ENCODE measurements at regions not wholly inside any gene's neighbourhood (a gene's known extent, or its start where the extent isn't known, plus 50 kb on each side); places are given as distances from the start of the nearest gene placed in this dataset.

DNA sequence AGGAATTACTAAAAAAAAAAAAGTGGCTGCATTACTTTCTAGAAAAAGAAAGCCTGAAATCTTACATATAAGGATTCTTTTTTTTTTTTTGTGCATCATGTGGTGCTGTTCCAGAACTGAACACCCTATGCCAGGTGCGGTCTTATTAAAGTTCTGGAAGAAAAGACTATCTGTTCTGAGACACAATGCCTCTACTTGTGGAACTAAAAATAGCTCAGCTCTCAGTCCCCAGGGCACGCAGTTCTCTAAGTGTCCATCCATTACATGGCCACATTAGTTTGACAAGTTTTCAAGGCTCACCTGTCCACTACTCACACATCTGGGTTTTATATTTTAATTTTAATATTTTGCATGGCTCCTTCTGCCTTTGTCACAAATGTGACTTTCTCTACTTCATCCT is 126.6 kb upstream of the ADAMTS9 start (continued):
- no peak for TF ChIP-seq CTCF (IDR thresholded peaks at IDR 0.05 in 2 of 3, conservative IDR thresholded peaks at IDR 0.05 in 1 of 3; ENCODE audit: borderline replicate concordance in 1 of 3, insufficient read depth in 1 of 3, low read depth in 2 of 3, low read length in 2 of 3)
- TF ChIP-seq YY1 (IDR thresholded peaks at IDR 0.05; ENCODE audit: extremely low read depth, insufficient replicate concordance, low read depth, low read length) = no peak
- no peak for TF ChIP-seq EZH2phosphoT487 (IDR thresholded peaks at IDR 0.05; ENCODE audit: borderline replicate concordance)
- TF ChIP-seq SP1 (IDR thresholded peaks at IDR 0.05; ENCODE audit: low read depth) = no peak
- no peak for TF ChIP-seq RAD21 (IDR thresholded peaks at IDR 0.05; ENCODE audit: low read depth)
- TF ChIP-seq EGR1 (IDR thresholded peaks at IDR 0.05; ENCODE audit: low read depth) = no peak

GRCh38 chr3:64813326-64813725 is 125.5 kb upstream of the ADAMTS9 start:
- Histone ChIP-seq H3K79me2 (ENCODE audit: insufficient read depth, low read length) (no peaks in the 10 kb centered on the region), H3K4me3 (replicated peaks in 1 of 2; ENCODE audit: low read depth in 1 of 2, low read length in 2 of 2) (no peak overlapping the region), H3K4me2 (ENCODE audit: low read length) (no peak overlapping the region), H3K4me1 (ENCODE audit: control insufficient read depth in 1 of 2, insufficient read depth in 2 of 2, low read length in 2 of 2) (no peaks in the 10 kb centered on the region), H3K27me3 (ENCODE audit: insufficient read depth, low read length) (peaks cover 17% of the 10 kb centered on the region; the same call in 1 of the 2 replicates), H3K27ac (ENCODE audit: low read depth, low read length) (no peak overlapping the region), H3K9ac (ENCODE audit: low read length) (no peak overlapping the region), H3K9me3 (ENCODE audit: control insufficient read depth in 1 of 2, insufficient read depth in 1 of 2, low read depth in 1 of 2, low read length in 2 of 2) (no peaks in the 10 kb centered on the region), H3K36me3 (ENCODE audit: control insufficient read depth in 1 of 2, insufficient read depth in 2 of 2, low read length in 2 of 2) (no peaks in the 10 kb centered on the region), H4K20me1 (ENCODE audit: insufficient read depth) (no peaks in the 10 kb centered on the region), H3K9me2 (ENCODE audit: insufficient read depth) (no peaks in the 10 kb centered on the region), H2AFZ (ENCODE audit: low read depth, low read length, poor library complexity, severe bottlenecking) (no peak overlapping the region)
- TF ChIP-seq, protein P1, sequence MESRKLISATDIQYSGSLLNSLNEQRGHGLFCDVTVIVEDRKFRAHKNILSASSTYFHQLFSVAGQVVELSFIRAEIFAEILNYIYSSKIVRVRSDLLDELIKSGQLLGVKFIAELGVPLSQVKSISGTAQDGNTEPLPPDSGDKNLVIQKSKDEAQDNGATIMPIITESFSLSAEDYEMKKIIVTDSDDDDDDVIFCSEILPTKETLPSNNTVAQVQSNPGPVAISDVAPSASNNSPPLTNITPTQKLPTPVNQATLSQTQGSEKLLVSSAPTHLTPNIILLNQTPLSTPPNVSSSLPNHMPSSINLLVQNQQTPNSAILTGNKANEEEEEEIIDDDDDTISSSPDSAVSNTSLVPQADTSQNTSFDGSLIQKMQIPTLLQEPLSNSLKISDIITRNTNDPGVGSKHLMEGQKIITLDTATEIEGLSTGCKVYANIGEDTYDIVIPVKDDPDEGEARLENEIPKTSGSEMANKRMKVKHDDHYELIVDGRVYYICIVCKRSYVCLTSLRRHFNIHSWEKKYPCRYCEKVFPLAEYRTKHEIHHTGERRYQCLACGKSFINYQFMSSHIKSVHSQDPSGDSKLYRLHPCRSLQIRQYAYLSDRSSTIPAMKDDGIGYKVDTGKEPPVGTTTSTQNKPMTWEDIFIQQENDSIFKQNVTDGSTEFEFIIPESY (IDR thresholded peaks at IDR 0.05; ENCODE audit: extremely low read depth, insufficient replicate concordance, low read length) = no peak
- TF ChIP-seq EZH2 (IDR thresholded peaks at IDR 0.05) (no peak), POLR2AphosphoS5 (IDR thresholded peaks at IDR 0.05; ENCODE audit: low read depth, low read length) (no peak), EZH2phosphoT487 (IDR thresholded peaks at IDR 0.05; ENCODE audit: borderline replicate concordance) (no peak), ELF1 (IDR thresholded peaks at IDR 0.05; ENCODE audit: borderline replicate concordance, low read depth) (no peak), SP1 (IDR thresholded peaks at IDR 0.05; ENCODE audit: low read depth) (no peak), SIN3A (IDR thresholded peaks at IDR 0.05; ENCODE audit: low read depth) (no peak), SRF (IDR thresholded peaks at IDR 0.05; ENCODE audit: low read depth) (no peak), CEBPB (IDR thresholded peaks at IDR 0.05; ENCODE audit: low read depth) (no peak), CTCF (IDR thresholded peaks at IDR 0.05 in 2 of 3, conservative IDR thresholded peaks at IDR 0.05 in 1 of 3; ENCODE audit: borderline replicate concordance in 1 of 3, insufficient read depth in 1 of 3, low read depth in 2 of 3, low read length in 2 of 3) (no peak), JUND (IDR thresholded peaks at IDR 0.05) (no peak), ZNF274 (IDR thresholded peaks at IDR 0.05; ENCODE audit: low read depth, low read length) (no peak), ATF3 (IDR thresholded peaks at IDR 0.05) (no peak), TCF7L2 (IDR thresholded peaks at IDR 0.05; ENCODE audit: borderline replicate concordance, extremely low read depth, insufficient read depth, insufficient read length) (no peak)
- intact Hi-C loops (cut with micrococcal nuclease) = loop anchor here (10.0 kb wide), 1 partner anchor 59 kb away; no protein-coding TSS in a partner anchor
- DNase-seq (ENCODE audit: low read depth, low spot score) (no peak), ATAC-seq (no peak)
- ChIA-PET CTCF (no interaction called here), RAD21 (ENCODE audit: low non-redundant PET in 1 of 2, low total read pairs in 2 of 2, uncharacterized antibody in 2 of 2, unreplicated experiment in 2 of 2) (no interaction called here), POLR2A (no interaction called here)
- BruUV-seq (replicated peaks) = no TSS peak
